Stimulated activated CD4-positive, alpha-beta T cell treated with anti-CD3 and anti-CD28 coated beads, Interleukin-15, amount 100 ng/mL, for 1 hour (primary cell): ENCODE measurements at regions not wholly inside any gene's neighbourhood (a gene's known extent, or its start where the extent isn't known, plus 50 kb on each side); places are given as distances from the start of the nearest gene placed in this dataset.

Experiments used
- DNase-seq, 2 donors: peaks; one replicate each; pipeline ENCODE4 v3.0.0-alpha.2; 2020; ENCODE audit warnings: low read depth in 1 of 2, low spot score in 1 of 2

- no peak for DNase-seq
These were observed 376.8 kb downstream of the BCOR start for GRCh38 chrX:39720945-39721344.

GRCh38 chrX:39721566-39722279 lies 376.0 kb downstream of the BCOR start:
- no peak for DNase-seq

- DNase-seq = no peak
These were observed 373.2 kb downstream of the BCOR start for GRCh38 chrX:39724544-39724943.

- no peak for DNase-seq
These were observed 372.6 kb downstream of the BCOR start for GRCh38 chrX:39725114-39725513.

GRCh38 chrX:39725928-39726619 lies 371.7 kb downstream of the BCOR start:
- no peak for DNase-seq

- DNase-seq = no peak
These were observed 371.0 kb downstream of the BCOR start for GRCh38 chrX:39726771-39727170.

- DNase-seq = no peak
These were observed 369.7 kb downstream of the BCOR start for GRCh38 chrX:39728025-39728424.

GRCh38 chrX:39728852-39729598 lies 368.7 kb downstream of the BCOR start:
- DNase-seq = no peak

GRCh38 chrX:39729981-39730661 lies 367.6 kb downstream of the BCOR start:
- DNase-seq = no peak

- peak; percentile 18 to 29 for DNase-seq
These were observed 367.0 kb downstream of the BCOR start for GRCh38 chrX:39730662-39731329.

GRCh38 chrX:39731330-39731667 lies 366.5 kb downstream of the BCOR start:
- DNase-seq = no peak

GRCh38 chrX:39731735-39732134 lies 366.0 kb downstream of the BCOR start:
- DNase-seq = no peak

- no peak for DNase-seq
These were observed 364.0 kb downstream of the BCOR start for GRCh38 chrX:39733745-39734144.

- DNase-seq = no peak
These were observed 363.5 kb downstream of the BCOR start for GRCh38 chrX:39734174-39734776.

GRCh38 chrX:39736216-39737211 lies 361.2 kb downstream of the BCOR start:
- DNase-seq = no peak

GRCh38 chrX:39739585-39739984 lies 358.2 kb downstream of the BCOR start:
- no peak for DNase-seq

GRCh38 chrX:39740078-39740477 lies 357.7 kb downstream of the BCOR start:
- DNase-seq = no peak

GRCh38 chrX:39741904-39742303 lies 355.9 kb downstream of the BCOR start:
- no peak for DNase-seq

GRCh38 chrX:39745818-39746217 lies 351.9 kb downstream of the BCOR start:
- no peak for DNase-seq
